ENCODE measurements at regions not wholly inside any gene's neighbourhood (a gene's known extent, or its start where the extent isn't known, plus 50 kb on each side); places are given as distances from the start of the nearest gene placed in this dataset.

DNA sequence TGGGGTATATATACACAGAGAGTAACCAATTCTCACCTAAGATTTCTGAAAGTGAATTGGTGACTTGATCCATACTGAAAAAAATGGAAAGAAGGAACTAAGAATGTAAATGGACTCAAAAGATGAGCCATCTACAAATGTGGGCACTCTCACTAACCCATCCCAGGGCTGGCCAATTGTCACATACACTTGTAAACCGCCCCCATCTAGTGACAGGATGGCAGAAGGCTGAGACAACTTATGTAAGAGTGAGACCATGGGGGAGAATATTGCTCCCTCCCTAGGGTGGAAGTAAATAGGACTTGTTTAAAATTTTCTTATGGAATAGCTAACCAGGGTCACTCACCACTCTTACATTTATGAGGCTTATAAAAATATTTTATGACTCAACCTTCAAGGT is 377.1 kb upstream of the ISX start:
- no peak for TF ChIP-seq POLR2A (IDR thresholded peaks at IDR 0.05; ENCODE audit: low read depth)
- TF ChIP-seq POLR2AphosphoS5 (IDR thresholded peaks at IDR 0.05): no peak
